GM19463 (cell line): ENCODE measurements at regions not wholly inside any gene's neighbourhood (a gene's known extent, or its start where the extent isn't known, plus 50 kb on each side); places are given as distances from the start of the nearest gene placed in this dataset.

Experiments
- ATAC-seq: cut with Tn5 transposase; IDR thresholded peaks from one replicate; pipeline ENCODE4 v1.9.1; 2021; ENCODE audit warnings: mild to moderate bottlenecking, moderate library complexity; ENCODE audit not compliant: unreplicated experiment

GRCh38 chr12:88251798-88252197 lies 109.7 kb downstream of the TMTC3 start:
- no peak for ATAC-seq

- no peak for ATAC-seq
These were observed 111.4 kb downstream of the TMTC3 start for GRCh38 chr12:88253371-88253978.

GRCh38 chr12:88255224-88255623 lies 113.1 kb downstream of the TMTC3 start:
- no peak for ATAC-seq

GRCh38 chr12:88255847-88256246 lies 113.7 kb downstream of the TMTC3 start:
- no peak for ATAC-seq

- ATAC-seq: no peak
These were observed 116.3 kb downstream of the TMTC3 start for GRCh38 chr12:88258396-88258795.

GRCh38 chr12:88266806-88267360 lies 124.8 kb downstream of the TMTC3 start:
- no peak for ATAC-seq

GRCh38 chr12:88267630-88268029 lies 125.5 kb downstream of the TMTC3 start:
- ATAC-seq: no peak

GRCh38 chr12:88272456-88272855 lies 130.3 kb downstream of the TMTC3 start:
- no peak for ATAC-seq

- ATAC-seq: no peak
These were observed 131.3 kb downstream of the TMTC3 start for GRCh38 chr12:88273450-88273849.

- ATAC-seq: no peak
These were observed 131.8 kb downstream of the TMTC3 start for GRCh38 chr12:88273875-88274274.

GRCh38 chr12:88291498-88292131 lies 149.5 kb downstream of the TMTC3 start:
- ATAC-seq: no peak

GRCh38 chr12:88298014-88298682 lies 156.0 kb downstream of the TMTC3 start:
- ATAC-seq: no peak

- ATAC-seq: peak; percentile 37
These were observed 156.7 kb downstream of the TMTC3 start for GRCh38 chr12:88298761-88299242.

- ATAC-seq: peak; percentile 84
These were observed 157.5 kb downstream of the TMTC3 start for GRCh38 chr12:88299567-88300101.

GRCh38 chr12:88300931-88301330 lies 158.8 kb downstream of the TMTC3 start:
- no peak for ATAC-seq

GRCh38 chr12:88303335-88303734 lies 161.2 kb downstream of the TMTC3 start:
- no peak for ATAC-seq

- no peak for ATAC-seq
These were observed 163.3 kb downstream of the TMTC3 start for GRCh38 chr12:88305254-88305890.

GRCh38 chr12:88306471-88307069 lies 164.5 kb downstream of the TMTC3 start:
- ATAC-seq: no peak

- no peak for ATAC-seq
These were observed 165.9 kb downstream of the TMTC3 start for GRCh38 chr12:88307961-88308360.

- no peak for ATAC-seq
These were observed 166.7 kb downstream of the TMTC3 start for GRCh38 chr12:88308825-88309224.

- ATAC-seq: no peak
These were observed 167.4 kb downstream of the TMTC3 start for GRCh38 chr12:88309546-88309945.
